Activated T-cell treated with anti-CD3 and anti-CD28 coated beads, Interleukin-2, amount 50 U/mL, for 4 hours (primary cell): ENCODE measurements at regions not wholly inside any gene's neighbourhood (a gene's known extent, or its start where the extent isn't known, plus 50 kb on each side); places are given as distances from the start of the nearest gene placed in this dataset.

Experiments
- ATAC-seq, 2 donors: fragments of 200-7000 bp; cut with Tn5 transposase; one replicate each; pipeline ENCODE4 v1.10.0; 2021
- DNase-seq: peaks from one replicate; pipeline ENCODE4 v3.0.0-alpha.2; 2020
- H3K27me3 Mint-ChIP-seq: one replicate; pipeline ENCODE4 v1.8.0; 2021; ENCODE audit warnings: low read depth, mixed read lengths
- H3K36me3 Mint-ChIP-seq: one replicate; pipeline ENCODE4 v1.8.0; 2022; ENCODE audit warnings: mixed read lengths; ENCODE audit not compliant: insufficient read depth
- H3K4me1 Mint-ChIP-seq: one replicate; pipeline ENCODE4 v1.8.0; 2021; ENCODE audit warnings: low read depth, mixed read lengths
- H3K4me3 Mint-ChIP-seq: one replicate; pipeline ENCODE4 v1.8.0; 2021; ENCODE audit warnings: mild to moderate bottlenecking, moderate library complexity, mixed read lengths
- H3K9me3 Mint-ChIP-seq: one replicate; pipeline ENCODE4 v1.8.0; 2021; ENCODE audit warnings: mixed read lengths

DNA sequence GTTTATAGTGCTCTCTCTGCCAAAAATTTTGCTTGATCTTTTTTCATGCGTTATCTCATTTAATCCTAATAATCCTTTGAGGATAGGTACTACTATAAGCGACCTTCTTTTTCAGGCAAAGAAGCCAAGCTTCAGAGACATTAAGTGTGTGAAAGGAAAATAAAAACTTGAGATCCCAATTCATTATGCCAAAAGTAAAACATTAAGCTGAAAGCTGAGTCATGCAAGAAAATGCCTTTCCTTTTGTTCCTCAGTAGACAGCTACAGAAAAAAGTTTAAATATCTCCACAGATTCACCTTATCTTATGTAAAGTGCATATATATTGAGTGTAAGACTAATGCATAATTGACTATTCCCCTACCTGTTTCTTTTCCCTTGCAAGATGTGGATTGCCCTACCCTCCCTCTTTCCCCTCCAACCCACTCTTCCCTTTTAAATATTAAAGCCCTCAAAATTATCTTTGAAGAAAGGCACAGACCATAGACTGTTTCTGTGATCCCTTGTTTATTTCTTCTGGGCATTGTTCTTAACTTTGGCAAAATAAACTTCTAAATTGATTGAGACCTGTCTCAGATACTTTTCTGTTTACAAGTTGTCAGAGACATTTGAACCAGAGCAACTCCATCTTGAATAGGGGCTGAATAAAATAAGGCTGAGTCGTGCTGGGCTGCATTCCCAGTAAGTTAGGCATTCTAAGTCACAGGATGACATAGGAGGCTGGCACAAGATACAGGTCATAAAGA is 1139.9 kb upstream of the LRRN3 start:
- no peak overlapping the region for H3K4me3 Mint-ChIP-seq
- H3K9me3 Mint-ChIP-seq = peaks cover 12% of the 10 kb centered on the region
- no peaks in the 10 kb centered on the region for H3K4me1 Mint-ChIP-seq
- no peaks in the 10 kb centered on the region for H3K27me3 Mint-ChIP-seq
- no peak for DNase-seq
- H3K36me3 Mint-ChIP-seq = no peaks in the 10 kb centered on the region
- no peak for ATAC-seq

DNA sequence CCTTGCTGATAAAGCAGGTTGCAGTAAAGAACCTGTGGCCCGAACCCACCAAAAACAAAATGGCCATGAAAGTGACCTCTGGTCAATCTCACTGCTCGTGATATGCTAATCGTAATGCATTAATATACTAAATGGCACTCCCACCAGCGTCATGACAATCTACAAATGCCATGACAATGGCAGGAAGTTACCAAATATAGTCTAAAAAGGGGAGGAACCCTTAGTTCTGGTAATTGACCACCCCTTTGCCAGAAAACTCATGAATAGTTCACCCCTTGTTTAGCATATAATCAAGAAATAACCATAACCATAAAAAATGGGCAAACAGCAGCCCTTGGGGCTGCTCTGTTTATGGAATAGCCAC is 1139.4 kb upstream of the LRRN3 start:
- H3K9me3 Mint-ChIP-seq = peaks cover 12% of the 10 kb centered on the region
- ATAC-seq (no peak), DNase-seq (no peak)
- H3K4me3 Mint-ChIP-seq = no peak overlapping the region
- H3K36me3 Mint-ChIP-seq = no peaks in the 10 kb centered on the region
- H3K4me1 Mint-ChIP-seq = no peaks in the 10 kb centered on the region
- H3K27me3 Mint-ChIP-seq = no peaks in the 10 kb centered on the region

DNA sequence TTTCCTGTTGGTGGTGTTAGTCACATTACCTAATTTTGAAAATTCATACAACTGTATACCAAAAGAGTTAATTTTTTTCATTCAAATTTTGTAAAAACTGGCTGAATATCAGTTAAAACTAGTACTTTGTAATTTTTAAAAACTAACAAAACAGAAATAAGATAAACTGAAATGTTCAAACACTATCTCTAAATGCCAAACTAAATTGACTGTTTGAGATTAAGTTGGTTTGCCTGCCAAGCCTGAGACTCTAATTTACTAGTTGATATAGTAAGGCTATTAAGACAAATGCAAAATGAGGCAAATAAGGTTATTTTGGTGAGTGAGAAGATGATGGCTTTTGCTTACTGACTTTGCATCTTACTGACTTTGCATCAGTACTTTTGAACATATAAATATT is 1134.9 kb upstream of the LRRN3 start:
- DNase-seq = no peak
- peaks cover 16% of the 10 kb centered on the region for H3K9me3 Mint-ChIP-seq

DNA sequence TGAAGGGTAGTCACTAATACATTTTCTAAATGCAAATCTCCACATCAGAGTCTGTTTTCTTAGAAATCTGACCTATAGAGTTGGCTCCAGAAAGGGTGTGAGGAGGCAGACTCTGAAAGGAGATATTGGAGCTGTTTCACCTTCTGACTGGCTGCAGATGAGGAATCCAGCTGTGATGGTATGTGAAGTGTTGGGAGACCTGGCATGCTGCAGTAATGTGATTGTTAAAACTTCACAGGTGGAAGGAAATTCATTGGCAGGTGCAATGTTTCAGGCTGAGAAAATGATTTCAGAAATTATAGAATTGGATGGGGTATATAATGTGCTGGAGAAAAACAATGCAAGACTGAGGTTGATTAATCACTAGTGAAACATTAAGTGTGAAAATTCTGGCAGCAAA is 1134.0 kb upstream of the LRRN3 start:
- H3K36me3 Mint-ChIP-seq = no peaks in the 10 kb centered on the region
- ATAC-seq (no peak), DNase-seq (no peak)
- no peaks in the 10 kb centered on the region for H3K27me3 Mint-ChIP-seq
- H3K9me3 Mint-ChIP-seq = peaks cover 16% of the 10 kb centered on the region
- no peak overlapping the region for H3K4me3 Mint-ChIP-seq
- H3K4me1 Mint-ChIP-seq = no peaks in the 10 kb centered on the region

More for the DNA sequence above, 1134.9 kb upstream of the LRRN3 start:
- Mint-ChIP-seq H3K36me3 (no peaks in the 10 kb centered on the region), H3K4me3 (no peak overlapping the region), H3K27me3 (no peaks in the 10 kb centered on the region), H3K4me1 (no peaks in the 10 kb centered on the region)
- no peak for ATAC-seq

DNA sequence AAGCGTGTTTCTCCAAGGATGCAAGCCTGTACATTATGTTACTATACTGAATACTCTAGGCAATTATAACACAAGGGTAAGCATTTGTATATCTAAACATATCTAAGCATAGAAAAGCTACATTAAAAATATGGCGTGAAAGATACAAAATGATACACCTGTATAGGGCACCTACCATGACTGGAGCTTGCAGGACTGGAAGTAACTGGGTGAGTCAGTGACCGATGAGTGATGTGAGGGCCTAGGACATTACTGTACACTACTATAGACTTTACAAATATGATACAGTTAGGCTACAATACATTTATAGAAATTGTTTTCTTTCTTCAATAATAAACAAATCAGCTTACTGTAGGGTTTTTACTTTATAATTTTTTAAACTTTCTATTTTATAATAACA is 1127.2 kb upstream of the LRRN3 start:
- no peaks in the 10 kb centered on the region for H3K4me1 Mint-ChIP-seq

DNA sequence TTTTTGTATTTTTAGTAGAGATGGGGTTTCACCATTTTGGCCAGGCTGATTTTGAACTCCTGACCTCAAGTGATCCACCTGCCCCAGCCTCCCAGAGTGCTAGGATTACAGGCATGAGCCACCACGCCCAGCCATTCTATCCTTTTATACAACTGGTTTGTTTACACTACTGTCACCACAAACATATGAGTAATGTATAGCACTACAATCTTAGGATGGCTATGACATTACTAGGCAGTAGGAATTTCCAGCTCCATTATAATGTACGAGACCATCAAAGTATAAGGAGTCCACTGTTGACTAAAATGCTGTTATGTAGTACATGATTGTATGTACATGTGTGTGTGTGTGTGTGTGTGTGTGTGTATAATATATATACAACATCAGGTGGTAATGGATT is 1126.1 kb upstream of the LRRN3 start:
- Mint-ChIP-seq H3K9me3 (peaks cover 7% of the 10 kb centered on the region), H3K36me3 (no peaks in the 10 kb centered on the region)
- ATAC-seq = no peak

More for the DNA sequence above, 1127.2 kb upstream of the LRRN3 start:
- Mint-ChIP-seq H3K27me3 (no peaks in the 10 kb centered on the region), H3K9me3 (peaks cover 4% of the 10 kb centered on the region), H3K36me3 (no peaks in the 10 kb centered on the region), H3K4me3 (no peak overlapping the region)
- DNase-seq (no peak), ATAC-seq (no peak)

DNA sequence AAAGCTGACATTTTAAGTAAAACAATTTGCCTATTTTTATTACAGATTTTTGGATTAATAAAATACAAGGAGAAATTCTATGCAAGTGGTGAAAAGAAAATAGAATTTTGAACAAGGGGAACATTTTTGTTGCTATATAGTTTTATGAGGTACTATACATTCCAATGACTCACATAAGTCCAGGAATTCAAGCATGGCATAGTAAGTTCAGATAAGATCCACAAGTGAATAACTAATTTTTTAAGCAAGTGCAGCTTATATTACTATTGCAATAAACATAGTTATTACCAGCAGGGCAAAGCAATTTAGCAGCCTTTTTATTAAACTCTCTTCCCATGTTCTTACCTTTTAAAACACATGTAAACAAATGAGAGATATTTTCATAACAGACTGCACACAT is 1123.5 kb upstream of the LRRN3 start:
- Mint-ChIP-seq H3K4me1 (no peaks in the 10 kb centered on the region), H3K36me3 (no peaks in the 10 kb centered on the region), H3K9me3 (peaks cover 4% of the 10 kb centered on the region), H3K4me3 (no peak overlapping the region), H3K27me3 (no peaks in the 10 kb centered on the region)
- no peak for ATAC-seq
- no peak for DNase-seq

More for the DNA sequence above, 1126.1 kb upstream of the LRRN3 start:
- H3K27me3 Mint-ChIP-seq = no peaks in the 10 kb centered on the region
- no peak overlapping the region for H3K4me3 Mint-ChIP-seq
- H3K4me1 Mint-ChIP-seq = no peaks in the 10 kb centered on the region
- no peak for DNase-seq

DNA sequence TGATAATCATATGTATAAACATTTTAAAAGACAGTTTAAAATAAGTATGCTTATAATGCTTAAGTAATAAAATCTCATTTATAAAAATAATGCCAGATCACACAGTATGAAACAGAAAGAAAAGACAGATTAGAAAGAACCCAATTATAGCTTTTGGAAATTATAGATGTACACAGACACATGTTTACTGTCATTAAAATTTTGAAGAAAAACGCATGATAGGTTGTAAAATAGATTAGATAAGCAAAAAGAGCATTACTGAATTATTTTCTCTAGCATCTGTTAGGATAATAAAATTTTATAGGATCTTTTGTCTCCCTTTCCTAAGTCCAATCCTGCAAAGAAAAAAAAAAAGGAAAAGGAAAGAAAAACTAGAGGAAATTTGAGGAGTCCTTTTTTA is 1107.3 kb upstream of the LRRN3 start:
- no peaks in the 10 kb centered on the region for H3K36me3 Mint-ChIP-seq
- ATAC-seq (no peak), DNase-seq (no peak)
- H3K27me3 Mint-ChIP-seq = no peaks in the 10 kb centered on the region
- H3K4me1 Mint-ChIP-seq = no peaks in the 10 kb centered on the region
- H3K4me3 Mint-ChIP-seq = no peak overlapping the region
- H3K9me3 Mint-ChIP-seq = peaks cover 2% of the 10 kb centered on the region

DNA sequence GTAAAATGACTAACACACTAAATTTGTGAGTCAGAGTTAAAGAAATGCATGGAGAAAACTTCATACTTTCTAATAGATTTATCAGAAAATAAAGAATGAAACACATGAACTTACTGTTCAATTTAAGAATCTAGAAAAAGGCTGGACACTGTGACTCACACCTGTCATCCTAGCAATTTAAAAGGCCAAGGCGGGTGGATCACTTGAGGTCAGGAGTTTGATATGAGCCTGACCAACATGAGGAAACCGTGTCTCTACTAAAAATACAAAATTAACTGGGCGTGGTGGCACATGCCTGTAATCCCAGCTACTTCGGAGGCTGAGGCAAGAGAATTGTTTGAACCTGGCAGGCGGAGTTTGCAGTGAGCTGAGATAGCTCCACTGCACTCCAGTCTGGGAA is 1106.2 kb upstream of the LRRN3 start:
- H3K27me3 Mint-ChIP-seq = no peaks in the 10 kb centered on the region
- ATAC-seq (no peak), DNase-seq (no peak)
- no peaks in the 10 kb centered on the region for H3K4me1 Mint-ChIP-seq
- H3K9me3 Mint-ChIP-seq = peaks cover 2% of the 10 kb centered on the region
- H3K36me3 Mint-ChIP-seq = no peaks in the 10 kb centered on the region
- H3K4me3 Mint-ChIP-seq = no peak overlapping the region

DNA sequence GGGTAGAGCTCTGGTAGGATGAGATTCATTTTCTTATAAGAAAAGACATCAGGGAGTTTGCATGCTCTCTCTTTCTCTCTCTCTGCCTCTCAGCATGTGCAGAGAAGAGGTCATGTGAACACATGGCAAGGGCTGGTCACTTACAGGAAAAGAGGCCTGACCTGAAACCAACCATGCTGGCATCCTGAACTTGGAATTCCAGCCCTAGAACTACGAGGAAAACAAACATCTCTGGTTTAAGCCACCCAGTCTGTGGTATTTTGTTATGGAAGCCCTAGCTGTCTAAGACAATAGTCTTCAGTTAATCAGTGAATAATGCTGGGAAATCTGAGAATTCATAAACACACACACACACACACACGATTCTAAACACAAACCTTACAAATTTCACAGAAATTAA is 1104.2 kb upstream of the LRRN3 start:
- Mint-ChIP-seq H3K27me3 (no peaks in the 10 kb centered on the region), H3K4me1 (no peaks in the 10 kb centered on the region), H3K4me3 (no peak overlapping the region), H3K9me3 (peaks cover 2% of the 10 kb centered on the region), H3K36me3 (no peaks in the 10 kb centered on the region)
- ATAC-seq (no peak), DNase-seq (no peak)

DNA sequence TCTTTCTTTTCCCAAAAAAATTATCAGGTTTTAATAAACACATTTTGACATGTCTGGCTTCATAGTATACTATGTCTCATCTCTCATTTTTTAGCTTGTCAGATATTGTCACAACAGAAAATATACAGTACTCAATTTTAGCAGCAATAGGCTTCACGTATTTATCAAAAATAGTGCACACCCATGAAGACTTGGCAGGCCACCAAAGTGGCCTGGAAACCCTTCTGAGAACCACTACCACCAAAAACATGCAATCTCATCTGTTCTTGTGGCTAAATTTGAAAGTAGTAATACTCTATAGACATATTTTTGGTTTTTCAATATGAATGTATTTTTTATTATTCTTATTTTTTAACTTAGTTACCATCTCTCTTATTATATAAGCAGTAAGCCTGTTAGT is 1094.5 kb upstream of the LRRN3 start:
- H3K27me3 Mint-ChIP-seq = no peaks in the 10 kb centered on the region
- no peaks in the 10 kb centered on the region for H3K4me1 Mint-ChIP-seq
- no peak for ATAC-seq
- H3K36me3 Mint-ChIP-seq = no peaks in the 10 kb centered on the region
- no peak for DNase-seq
- no peak overlapping the region for H3K4me3 Mint-ChIP-seq
- H3K9me3 Mint-ChIP-seq = no peaks in the 10 kb centered on the region

DNA sequence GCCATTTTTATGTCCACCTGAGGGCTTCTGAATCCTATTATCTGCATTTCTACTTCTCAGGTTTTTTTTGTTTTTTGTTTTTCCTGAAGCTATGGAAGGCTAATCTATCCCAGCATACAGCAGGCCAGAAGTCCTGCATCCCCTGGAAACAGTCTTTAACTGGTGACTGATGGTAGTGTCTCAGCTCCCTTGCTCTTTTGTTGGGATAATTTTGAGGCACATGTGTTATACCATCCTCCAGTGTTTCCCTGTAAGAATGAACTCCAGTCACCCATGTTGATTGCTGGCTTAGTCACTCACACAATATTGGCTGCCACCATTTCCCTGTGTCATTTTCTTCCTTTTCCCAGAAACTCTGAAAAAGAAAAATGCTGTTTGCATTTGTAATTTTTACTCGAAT is 1094.0 kb upstream of the LRRN3 start:
- H3K4me3 Mint-ChIP-seq = no peak overlapping the region
- H3K36me3 Mint-ChIP-seq = no peaks in the 10 kb centered on the region
- H3K9me3 Mint-ChIP-seq = no peaks in the 10 kb centered on the region
- no peaks in the 10 kb centered on the region for H3K4me1 Mint-ChIP-seq
- H3K27me3 Mint-ChIP-seq = no peaks in the 10 kb centered on the region
- ATAC-seq (no peak), DNase-seq (no peak)

DNA sequence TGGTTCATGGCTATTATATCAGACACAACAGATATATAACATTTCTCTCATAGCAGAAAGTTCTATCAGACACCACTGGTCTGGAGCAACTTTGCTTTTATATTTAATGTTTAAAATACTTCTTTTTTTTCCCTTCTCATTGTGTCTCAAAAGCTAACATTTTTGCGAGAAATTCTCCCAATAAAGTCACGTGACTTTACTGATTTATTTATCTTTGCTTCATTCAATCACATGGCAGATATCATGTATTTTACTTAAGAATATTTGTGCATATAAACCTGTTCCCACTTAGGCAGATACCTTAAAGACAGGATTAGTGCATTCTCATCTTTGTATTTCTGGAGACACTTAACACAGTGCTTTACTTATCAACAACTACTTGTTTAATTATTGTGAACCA is 1093.1 kb upstream of the LRRN3 start:
- H3K9me3 Mint-ChIP-seq = no peaks in the 10 kb centered on the region
- H3K27me3 Mint-ChIP-seq = no peaks in the 10 kb centered on the region
- DNase-seq = no peak
- ATAC-seq = no peak
- no peaks in the 10 kb centered on the region for H3K4me1 Mint-ChIP-seq
- H3K4me3 Mint-ChIP-seq = no peak overlapping the region
- no peaks in the 10 kb centered on the region for H3K36me3 Mint-ChIP-seq

DNA sequence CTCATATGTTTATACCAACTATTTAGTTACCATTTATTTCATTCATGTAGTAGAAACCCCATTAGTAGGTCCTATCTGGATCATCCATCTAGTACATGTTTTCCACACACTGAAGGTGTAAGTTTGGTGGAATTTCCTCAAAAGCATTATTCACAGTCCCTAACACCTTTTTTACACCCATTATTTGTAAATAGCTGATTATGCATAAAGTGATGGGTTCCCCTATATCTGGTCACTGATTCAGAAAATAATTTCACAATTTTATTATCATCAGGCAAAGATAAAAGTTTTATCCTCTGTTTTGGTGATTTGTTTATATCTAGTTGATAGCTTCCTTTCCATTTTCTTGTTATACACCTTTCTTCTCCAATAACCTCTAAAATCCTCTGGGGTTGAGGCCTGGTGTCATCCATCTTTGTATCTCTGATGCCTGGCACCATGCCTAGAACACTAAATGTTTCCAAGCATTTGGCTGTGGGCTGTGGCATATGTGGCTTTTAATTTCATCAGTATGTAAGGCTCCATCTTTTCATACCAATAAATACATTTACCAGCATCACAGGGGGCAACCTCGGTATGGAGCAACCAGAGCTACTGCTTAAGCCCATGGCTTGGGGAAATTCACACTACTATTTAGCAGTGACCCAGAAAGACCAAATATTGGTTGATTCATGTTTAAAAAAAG is 1089.5 kb upstream of the LRRN3 start:
- ATAC-seq (no peak), DNase-seq (no peak)
- no peaks in the 10 kb centered on the region for H3K4me1 Mint-ChIP-seq
- no peak overlapping the region for H3K4me3 Mint-ChIP-seq
- no peaks in the 10 kb centered on the region for H3K36me3 Mint-ChIP-seq
- H3K9me3 Mint-ChIP-seq = no peaks in the 10 kb centered on the region
- H3K27me3 Mint-ChIP-seq = no peaks in the 10 kb centered on the region

DNA sequence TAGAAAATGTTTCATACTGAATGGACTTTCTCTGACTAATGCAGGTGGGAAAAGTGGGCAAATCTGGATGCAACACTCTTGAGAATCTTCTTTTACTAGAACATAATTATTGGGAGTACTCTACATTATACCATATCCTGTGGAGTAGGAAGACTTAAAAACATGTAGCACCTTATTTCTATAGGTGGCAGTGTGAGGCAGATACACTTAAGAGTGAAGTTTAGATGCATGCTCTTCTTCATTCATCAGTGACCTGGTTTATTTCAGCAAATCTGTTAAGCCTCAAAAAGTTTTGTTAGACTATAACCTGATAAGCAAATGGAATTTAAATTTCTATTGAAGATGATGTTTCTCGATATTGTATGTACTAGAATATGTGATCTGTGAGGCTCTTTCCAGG is 1087.1 kb upstream of the LRRN3 start:
- Mint-ChIP-seq H3K36me3 (no peaks in the 10 kb centered on the region), H3K9me3 (no peaks in the 10 kb centered on the region), H3K4me1 (no peaks in the 10 kb centered on the region), H3K27me3 (no peaks in the 10 kb centered on the region), H3K4me3 (no peak overlapping the region)
- ATAC-seq (no peak), DNase-seq (no peak)
